NCI-H748 treated with DMSO at 0.1 percent for 48 hours (cell line): ENCODE measurements at regions not wholly inside any gene's neighbourhood (a gene's known extent, or its start where the extent isn't known, plus 50 kb on each side); places are given as distances from the start of the nearest gene placed in this dataset.
"Not testable (repeated sequence)": the region's sequence is repeated elsewhere in the genome, so short reads cannot be mapped to it uniquely, and the experiment has no call there.

Experiments
- DNase-seq: peaks from one replicate; lab custom pipeline; 2025; lab: John Stamatoyannopoulos, UW

- no peak for DNase-seq
These were observed 1103.7 kb upstream of the CELF2 start for GRCh38 chr10:9913876-9914514.

GRCh38 chr10:9921544-9921943, 1096.1 kb upstream of the CELF2 start:
- no peak for DNase-seq

GRCh38 chr10:9922126-9922870, 1095.4 kb upstream of the CELF2 start:
- no peak for DNase-seq

GRCh38 chr10:9926003-9926402, 1091.7 kb upstream of the CELF2 start:
- DNase-seq: no peak

- DNase-seq: no peak
These were observed 1090.8 kb upstream of the CELF2 start for GRCh38 chr10:9926881-9927280.

- DNase-seq: no peak
These were observed 1078.0 kb upstream of the CELF2 start for GRCh38 chr10:9939716-9940115.

- DNase-seq: no peak
These were observed 1073.0 kb upstream of the CELF2 start for GRCh38 chr10:9944690-9945089.

GRCh38 chr10:9950070-9950469, 1067.6 kb upstream of the CELF2 start:
- DNase-seq: no peak

- no peak for DNase-seq
These were observed 1066.0 kb upstream of the CELF2 start for GRCh38 chr10:9951481-9952257.

- DNase-seq: no peak
These were observed 1060.3 kb upstream of the CELF2 start for GRCh38 chr10:9957351-9957750.

GRCh38 chr10:9957876-9958275, 1059.8 kb upstream of the CELF2 start:
- DNase-seq: not testable (repeated sequence)

- no peak for DNase-seq
These were observed 1052.3 kb upstream of the CELF2 start for GRCh38 chr10:9965341-9965740.

- DNase-seq: no peak
These were observed 1030.9 kb upstream of the CELF2 start for GRCh38 chr10:9986786-9987185.

GRCh38 chr10:9987197-9987596, 1030.5 kb upstream of the CELF2 start:
- DNase-seq: no peak

- DNase-seq: no peak
These were observed 1025.0 kb upstream of the CELF2 start for GRCh38 chr10:9992661-9993060.

GRCh38 chr10:9994131-9994530, 1023.5 kb upstream of the CELF2 start:
- no peak for DNase-seq

GRCh38 chr10:9999627-10000026, 1018.0 kb upstream of the CELF2 start:
- no peak for DNase-seq

- DNase-seq: no peak
These were observed 1009.7 kb upstream of the CELF2 start for GRCh38 chr10:10007957-10008356.

- DNase-seq: no peak
These were observed 1007.3 kb upstream of the CELF2 start for GRCh38 chr10:10010397-10010796.

- DNase-seq: no peak
These were observed 1002.8 kb upstream of the CELF2 start for GRCh38 chr10:10014846-10015245.

GRCh38 chr10:10017716-10018115, 1000.0 kb upstream of the CELF2 start:
- DNase-seq: no peak

GRCh38 chr10:10020945-10021344, 996.7 kb upstream of the CELF2 start:
- DNase-seq: no peak

GRCh38 chr10:10032991-10033390, 984.7 kb upstream of the CELF2 start:
- DNase-seq: no peak
